AG04449 (cell line): ENCODE measurements at regions not wholly inside any gene's neighbourhood (a gene's known extent, or its start where the extent isn't known, plus 50 kb on each side); places are given as distances from the start of the nearest gene placed in this dataset.

ENCODE experiments used
- CTCF ChIA-PET: fragments of 350-600 bp; formaldehyde crosslinking; extraction: SDS; loops from one replicate; lab custom pipeline; 2021; ENCODE audit warnings: antibody characterized with exemption; lab: Yijun Ruan, JAX
- POLR2A ChIA-PET: fragments of 400-600, 350-600 bp; formaldehyde crosslinking; extraction: SDS; loops from one replicate; lab custom pipeline; 2020; ENCODE audit warnings: antibody characterized with exemption, inconsistent platforms; lab: Yijun Ruan, JAX
- DNase-seq: peaks from one replicate; pipeline ENCODE4 v3.0.0-alpha.2; 2010; ENCODE audit warnings: low read depth, low spot score
- H3K4me3 ChIP-seq: 2 replicates; pipeline ENCODE4 v1.5.1; 2011; ENCODE audit warnings: low read depth, mild to moderate bottlenecking, control low read depth, low read length
- TF ChIP-seq, protein P1 (sequence below): IDR thresholded peaks from one replicate; pipeline ENCODE4 v1.5.1; 2011; ENCODE audit warnings: mild to moderate bottlenecking, moderate library complexity, low read length, control low read depth, inconsistent platforms; ENCODE audit not compliant: insufficient read depth; ENCODE audit errors: missing control alignments

GRCh38 chr16:85366031-85366763 lies 246.9 kb upstream of the GSE1 start:
- POLR2A ChIA-PET: no interaction called here

DNA sequence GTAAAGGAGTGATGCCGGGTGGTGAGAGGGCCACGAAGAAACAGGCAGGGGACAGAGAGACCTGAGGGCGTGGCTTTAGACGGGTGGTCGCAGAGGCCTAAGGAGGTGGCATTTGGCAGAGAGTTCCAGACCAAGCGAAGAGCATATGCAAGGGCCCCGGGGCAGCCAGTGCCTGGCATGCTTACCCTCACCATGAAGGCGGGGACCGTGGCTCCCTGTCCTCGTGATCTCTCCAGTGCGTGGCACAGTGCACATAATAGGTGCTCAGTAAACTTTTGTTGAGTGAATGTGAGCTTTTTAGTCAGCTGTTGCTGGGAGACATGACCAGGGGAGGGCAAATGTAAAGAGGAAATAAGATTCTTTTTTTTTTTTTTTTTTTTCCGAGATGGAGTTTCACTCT lies 245.6 kb upstream of the GSE1 start:
- TF ChIP-seq, protein P1, sequence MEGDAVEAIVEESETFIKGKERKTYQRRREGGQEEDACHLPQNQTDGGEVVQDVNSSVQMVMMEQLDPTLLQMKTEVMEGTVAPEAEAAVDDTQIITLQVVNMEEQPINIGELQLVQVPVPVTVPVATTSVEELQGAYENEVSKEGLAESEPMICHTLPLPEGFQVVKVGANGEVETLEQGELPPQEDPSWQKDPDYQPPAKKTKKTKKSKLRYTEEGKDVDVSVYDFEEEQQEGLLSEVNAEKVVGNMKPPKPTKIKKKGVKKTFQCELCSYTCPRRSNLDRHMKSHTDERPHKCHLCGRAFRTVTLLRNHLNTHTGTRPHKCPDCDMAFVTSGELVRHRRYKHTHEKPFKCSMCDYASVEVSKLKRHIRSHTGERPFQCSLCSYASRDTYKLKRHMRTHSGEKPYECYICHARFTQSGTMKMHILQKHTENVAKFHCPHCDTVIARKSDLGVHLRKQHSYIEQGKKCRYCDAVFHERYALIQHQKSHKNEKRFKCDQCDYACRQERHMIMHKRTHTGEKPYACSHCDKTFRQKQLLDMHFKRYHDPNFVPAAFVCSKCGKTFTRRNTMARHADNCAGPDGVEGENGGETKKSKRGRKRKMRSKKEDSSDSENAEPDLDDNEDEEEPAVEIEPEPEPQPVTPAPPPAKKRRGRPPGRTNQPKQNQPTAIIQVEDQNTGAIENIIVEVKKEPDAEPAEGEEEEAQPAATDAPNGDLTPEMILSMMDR: no peak
- CTCF ChIA-PET: interaction anchor here (2.9 to 7.4 kb wide), 5 partner anchors 13 to 349 kb away, joined by 16 to 48 read pairs (median 27); no protein-coding TSS in a partner anchor
- H3K4me3 ChIP-seq: no peak overlapping the region
- POLR2A ChIA-PET: no interaction called here
- DNase-seq: no peak

More at GRCh38 chr16:85366031-85366763, 246.9 kb upstream of the GSE1 start:
- no peak for DNase-seq
- CTCF ChIA-PET: interaction anchor here (0.6 to 7.4 kb wide), 12 partner anchors 9 to 352 kb away, joined by 3 to 48 read pairs (median 6); no protein-coding TSS in a partner anchor
- H3K4me3 ChIP-seq: no peak overlapping the region
- TF ChIP-seq, protein P1: no peak

DNA sequence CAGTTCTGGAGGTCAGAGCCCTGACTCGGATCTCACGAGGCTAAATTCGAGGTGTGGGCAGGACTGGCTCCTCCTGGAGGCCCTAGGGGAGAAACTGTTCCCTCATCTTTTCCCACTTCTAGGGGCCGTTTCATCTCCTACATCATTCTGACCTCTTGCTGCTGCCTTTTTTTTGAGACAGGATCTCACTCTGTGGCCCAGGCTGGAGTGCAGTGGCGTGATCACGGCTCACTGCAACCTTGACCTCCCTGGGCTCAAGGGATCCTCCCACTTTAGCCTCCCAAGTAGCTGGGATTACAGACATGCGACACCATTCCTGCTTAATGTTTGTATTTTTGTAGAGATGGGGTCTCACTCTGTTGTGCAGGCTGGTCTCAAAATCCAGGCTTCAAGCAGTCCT lies 244.1 kb upstream of the GSE1 start:
- no peak overlapping the region for H3K4me3 ChIP-seq
- TF ChIP-seq, protein P1: no peak
- POLR2A ChIA-PET: no interaction called here
- CTCF ChIA-PET: interaction anchor here (0.7 to 7.4 kb wide), 17 partner anchors 9 to 385 kb away, joined by 3 to 48 read pairs (median 5); no protein-coding TSS in a partner anchor
- no peak for DNase-seq

DNA sequence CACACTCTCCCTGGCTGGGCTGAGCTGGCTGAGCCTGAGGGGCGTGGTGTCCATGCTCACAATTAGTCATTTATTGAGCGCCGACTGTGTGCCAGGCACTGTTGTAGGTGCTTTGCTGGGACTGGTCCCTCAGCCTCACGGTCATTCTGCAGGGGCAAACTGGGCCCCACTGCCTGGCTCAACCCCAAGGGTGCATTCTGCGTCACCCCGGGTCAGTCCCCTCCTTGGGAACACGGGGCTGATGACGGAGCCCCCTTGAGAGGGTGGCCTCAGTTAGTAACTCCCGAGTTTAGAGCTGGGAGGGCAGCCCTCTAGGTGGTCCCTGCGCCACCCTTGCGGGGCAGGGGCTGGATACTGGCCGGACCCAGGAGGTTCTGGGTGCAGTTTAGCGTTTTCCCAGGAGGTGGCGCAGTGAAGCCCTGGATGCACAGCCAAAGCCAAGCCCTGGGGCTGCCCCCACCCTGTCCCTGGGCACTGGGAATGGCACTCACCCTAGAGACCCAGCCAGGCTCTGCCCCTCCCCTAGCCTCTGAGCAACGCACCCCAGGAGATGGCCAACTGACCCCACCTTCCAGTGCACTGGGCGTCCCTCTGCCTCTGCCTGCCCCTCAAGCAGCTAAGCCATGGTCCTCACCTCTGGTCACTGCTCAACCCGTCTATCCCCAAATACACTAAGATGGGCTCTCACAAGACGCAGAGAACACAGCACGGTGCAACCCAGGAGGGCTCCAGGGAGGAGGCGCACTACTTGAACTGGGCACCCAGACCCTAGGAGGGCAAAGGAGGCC lies 243.2 kb upstream of the GSE1 start:
- POLR2A ChIA-PET: no interaction called here
- H3K4me3 ChIP-seq: no peak overlapping the region
- CTCF ChIA-PET: interaction anchor here (0.6 to 7.4 kb wide), 24 partner anchors 8 to 384 kb away, joined by 3 to 48 read pairs (median 4); no protein-coding TSS in a partner anchor
- TF ChIP-seq, protein P1: peak; percentile 86
- no peak for DNase-seq

GRCh38 chr16:85370543-85370880 lies 242.6 kb upstream of the GSE1 start:
- TF ChIP-seq, protein P1: no peak
- DNase-seq: no peak
- no peak overlapping the region; the same call in 1 of the 2 replicates for H3K4me3 ChIP-seq
- ChIA-PET CTCF (interaction anchor here (0.9 to 7.4 kb wide), 13 partner anchors 8 to 348 kb away, joined by 3 to 48 read pairs (median 5); no protein-coding TSS in a partner anchor), POLR2A (no interaction called here)
